ENCODE measurements at regions not wholly inside any gene's neighbourhood (a gene's known extent, or its start where the extent isn't known, plus 50 kb on each side); places are given as distances from the start of the nearest gene placed in this dataset.

- peaks cover 14% of the 10 kb centered on the region for H3K4me1 Mint-ChIP-seq
- peaks cover 9% of the 10 kb centered on the region for H3K9me3 Mint-ChIP-seq
- H3K27ac Mint-ChIP-seq = no peak overlapping the region
- DNase-seq = no peak
- no peak overlapping the region for H3K4me3 Mint-ChIP-seq
- intact Hi-C loops (cut with micrococcal nuclease) = no loop called here
- H3K36me3 Mint-ChIP-seq (ENCODE audit: low read depth) = no peaks in the 10 kb centered on the region
- no peaks in the 10 kb centered on the region for H3K27me3 Mint-ChIP-seq
Observed at GRCh38 chr5:67305913-67306710, 109.5 kb upstream of the CD180 start.

- Mint-ChIP-seq H3K36me3 (ENCODE audit: low read depth) (no peaks in the 10 kb centered on the region), H3K27me3 (no peaks in the 10 kb centered on the region), H3K4me1 (peaks cover 14% of the 10 kb centered on the region), H3K27ac (no peak overlapping the region), H3K4me3 (no peak overlapping the region), H3K9me3 (peaks cover 4% of the 10 kb centered on the region)
- no peak for DNase-seq
- intact Hi-C loops (cut with micrococcal nuclease) = no loop called here
Observed at GRCh38 chr5:67305401-67305800, 108.8 kb upstream of the CD180 start.

- Mint-ChIP-seq H3K9me3 (peaks cover 1% of the 10 kb centered on the region), H3K4me1 (peaks cover 14% of the 10 kb centered on the region), H3K4me3 (no peak overlapping the region), H3K36me3 (ENCODE audit: low read depth) (no peaks in the 10 kb centered on the region), H3K27me3 (no peaks in the 10 kb centered on the region), H3K27ac (no peak overlapping the region)
- intact Hi-C loops (cut with micrococcal nuclease) = no loop called here
- no peak for DNase-seq
Observed at GRCh38 chr5:67303356-67303755, 106.8 kb upstream of the CD180 start.

- Mint-ChIP-seq H3K4me1 (peaks cover 4% of the 10 kb centered on the region), H3K4me3 (no peak overlapping the region), H3K36me3 (ENCODE audit: low read depth) (no peaks in the 10 kb centered on the region), H3K27me3 (no peaks in the 10 kb centered on the region), H3K27ac (no peak overlapping the region), H3K9me3 (peaks cover 10% of the 10 kb centered on the region)
- intact Hi-C loops (cut with micrococcal nuclease) = no loop called here
- no peak for DNase-seq
Observed at GRCh38 chr5:67301285-67301903, 104.8 kb upstream of the CD180 start.

GRCh38 chr5:67300326-67300725 lies 103.7 kb upstream of the CD180 start:
- DNase-seq = no peak
- peaks cover 13% of the 10 kb centered on the region for H3K9me3 Mint-ChIP-seq
- no peaks in the 10 kb centered on the region for H3K4me1 Mint-ChIP-seq
- H3K4me3 Mint-ChIP-seq = no peak overlapping the region
- no peak overlapping the region for H3K27ac Mint-ChIP-seq
- H3K27me3 Mint-ChIP-seq = no peaks in the 10 kb centered on the region
- no peaks in the 10 kb centered on the region for H3K36me3 Mint-ChIP-seq (ENCODE audit: low read depth)
- intact Hi-C loops (cut with micrococcal nuclease) = no loop called here

- H3K27ac Mint-ChIP-seq = no peak overlapping the region
- intact Hi-C loops (cut with micrococcal nuclease) = no loop called here
Observed at GRCh38 chr5:67299231-67299735, 102.7 kb upstream of the CD180 start.

GRCh38 chr5:67297802-67298532 lies 101.4 kb upstream of the CD180 start:
- DNase-seq = no peak
- Mint-ChIP-seq H3K27me3 (peaks cover 5% of the 10 kb centered on the region), H3K9me3 (peaks cover 13% of the 10 kb centered on the region), H3K36me3 (ENCODE audit: low read depth) (no peaks in the 10 kb centered on the region), H3K27ac (no peak overlapping the region), H3K4me1 (no peaks in the 10 kb centered on the region), H3K4me3 (no peak overlapping the region)
- intact Hi-C loops (cut with micrococcal nuclease) = no loop called here

More at GRCh38 chr5:67299231-67299735, 102.7 kb upstream of the CD180 start:
- Mint-ChIP-seq H3K36me3 (ENCODE audit: low read depth) (no peaks in the 10 kb centered on the region), H3K4me1 (no peaks in the 10 kb centered on the region), H3K9me3 (peaks cover 13% of the 10 kb centered on the region), H3K27me3 (no peaks in the 10 kb centered on the region), H3K4me3 (no peak overlapping the region)
- DNase-seq = no peak

- Mint-ChIP-seq H3K27ac (no peak overlapping the region), H3K4me3 (no peak overlapping the region), H3K27me3 (peaks cover 5% of the 10 kb centered on the region), H3K4me1 (no peaks in the 10 kb centered on the region), H3K9me3 (peaks cover 13% of the 10 kb centered on the region), H3K36me3 (ENCODE audit: low read depth) (no peaks in the 10 kb centered on the region)
- DNase-seq = no peak
- intact Hi-C loops (cut with micrococcal nuclease) = no loop called here
Observed at GRCh38 chr5:67297376-67297775, 100.8 kb upstream of the CD180 start.

GRCh38 chr5:67294266-67294938 lies 97.8 kb upstream of the CD180 start:
- H3K36me3 Mint-ChIP-seq (ENCODE audit: low read depth) = no peaks in the 10 kb centered on the region
- H3K27ac Mint-ChIP-seq = no peak overlapping the region
- no peaks in the 10 kb centered on the region for H3K4me1 Mint-ChIP-seq
- no peak for DNase-seq
- intact Hi-C loops (cut with micrococcal nuclease) = no loop called here
- H3K27me3 Mint-ChIP-seq = peaks cover 5% of the 10 kb centered on the region
- H3K9me3 Mint-ChIP-seq = peaks cover 13% of the 10 kb centered on the region
- H3K4me3 Mint-ChIP-seq = no peak overlapping the region

- intact Hi-C loops (cut with micrococcal nuclease) = no loop called here
Observed at GRCh38 chr5:67293226-67293625, 96.6 kb upstream of the CD180 start.

GRCh38 chr5:67292201-67292940 lies 95.8 kb upstream of the CD180 start:
- Mint-ChIP-seq H3K27ac (no peak overlapping the region), H3K27me3 (peaks cover 5% of the 10 kb centered on the region), H3K4me1 (no peaks in the 10 kb centered on the region), H3K36me3 (ENCODE audit: low read depth) (no peaks in the 10 kb centered on the region), H3K4me3 (no peak overlapping the region), H3K9me3 (peaks cover 9% of the 10 kb centered on the region)
- no peak for DNase-seq
- intact Hi-C loops (cut with micrococcal nuclease) = no loop called here

More at GRCh38 chr5:67293226-67293625, 96.6 kb upstream of the CD180 start:
- Mint-ChIP-seq H3K27ac (no peak overlapping the region), H3K9me3 (peaks cover 10% of the 10 kb centered on the region), H3K36me3 (ENCODE audit: low read depth) (no peaks in the 10 kb centered on the region), H3K4me3 (no peak overlapping the region), H3K27me3 (peaks cover 5% of the 10 kb centered on the region), H3K4me1 (no peaks in the 10 kb centered on the region)
- no peak for DNase-seq

- Mint-ChIP-seq H3K36me3 (ENCODE audit: low read depth) (no peaks in the 10 kb centered on the region), H3K27me3 (peaks cover 5% of the 10 kb centered on the region), H3K9me3 (peaks cover 6% of the 10 kb centered on the region), H3K4me3 (no peak overlapping the region), H3K4me1 (no peaks in the 10 kb centered on the region), H3K27ac (no peak overlapping the region)
- intact Hi-C loops (cut with micrococcal nuclease) = no loop called here
- DNase-seq = no peak
Observed at GRCh38 chr5:67291671-67292070, 95.1 kb upstream of the CD180 start.

- intact Hi-C loops (cut with micrococcal nuclease) = no loop called here
- Mint-ChIP-seq H3K27ac (no peak overlapping the region), H3K4me1 (no peaks in the 10 kb centered on the region), H3K36me3 (ENCODE audit: low read depth) (no peaks in the 10 kb centered on the region), H3K27me3 (peaks cover 5% of the 10 kb centered on the region), H3K9me3 (no peaks in the 10 kb centered on the region), H3K4me3 (no peak overlapping the region)
- DNase-seq = no peak
Observed at GRCh38 chr5:67291066-67291465, 94.5 kb upstream of the CD180 start.
